CD14-positive monocyte (primary cell): ENCODE measurements at regions not wholly inside any gene's neighbourhood (a gene's known extent, or its start where the extent isn't known, plus 50 kb on each side); places are given as distances from the start of the nearest gene placed in this dataset.
"Not testable (repeated sequence)": the region's sequence is repeated elsewhere in the genome, so short reads cannot be mapped to it uniquely, and the experiment has no call there.

Experiments
- DNase-seq, 3 donors: peaks; one replicate each; pipeline ENCODE4 v3.0.0-alpha.2; 2011 to 2022
- H2AFZ ChIP-seq: 2 replicates; pipeline ENCODE4 v1.6.0; 2012; ENCODE audit warnings: mild to moderate bottlenecking, low read depth, low read length, inconsistent platforms; ENCODE audit not compliant: insufficient read depth, poor library complexity, severe bottlenecking
- H3K27ac ChIP-seq, 2 donors: 1 replicate in 1 of 2; 2 replicates in 1 of 2; pipeline ENCODE4 v1.5.1; 2012 to 2013; ENCODE audit warnings: low read length in 2 of 2, control low read depth in 1 of 2, inconsistent platforms in 1 of 2, low read depth in 1 of 2, mild to moderate bottlenecking in 1 of 2
- H3K27me3 ChIP-seq, 2 donors: one replicate each; pipeline versions ENCODE4 v1.6.0 to v1.6.1; 2011 to 2013; ENCODE audit warnings: low read length in 2 of 2; ENCODE audit not compliant: control insufficient read depth in 2 of 2, insufficient read depth in 2 of 2
- H3K36me3 ChIP-seq, 2 donors: replicated peaks in 1 of 2; 1 replicate in 1 of 2; 2 replicates in 1 of 2; pipeline versions ENCODE4 v1.5.1 to v1.6.1; 2012 to 2013; ENCODE audit warnings: low read length in 2 of 2, control low read depth in 1 of 2, inconsistent platforms in 1 of 2, mild to moderate bottlenecking in 1 of 2; ENCODE audit not compliant: insufficient read depth in 2 of 2, control insufficient read depth in 1 of 2
- H3K4me1 ChIP-seq, 2 donors: 1 replicate in 1 of 2; 2 replicates in 1 of 2; pipeline versions ENCODE4 v1.5.1 to v1.6.1; 2012 to 2013; ENCODE audit warnings: low read length in 2 of 2, control low read depth in 1 of 2, inconsistent platforms in 1 of 2, mild to moderate bottlenecking in 1 of 2, moderate library complexity in 1 of 2; ENCODE audit not compliant: insufficient read depth in 2 of 2, control insufficient read depth in 1 of 2
- H3K4me2 ChIP-seq: replicated peaks from 2 replicates; pipeline ENCODE3; 2012; ENCODE audit warnings: low read length, moderate library complexity, mild to moderate bottlenecking; ENCODE audit not compliant: poor library complexity, severe bottlenecking; ENCODE audit errors: extremely low read depth
- H3K4me3 ChIP-seq, 3 experiments: fragments of 200-600 bp in 1 of 3; sonication (generic) in 1 of 3; replicated peaks in 1 of 3; 1 replicate in 2 of 3; 2 replicates in 1 of 3; pipeline ENCODE4 v1.5.1; 2011 to 2013; ENCODE audit warnings: low read length in 3 of 3, mild to moderate bottlenecking in 3 of 3, control low read depth in 2 of 3, low read depth in 2 of 3, inconsistent platforms in 1 of 3, moderate library complexity in 1 of 3
- H3K79me2 ChIP-seq: 2 replicates; pipeline ENCODE4 v1.6.0; 2012; ENCODE audit warnings: mild to moderate bottlenecking, control low read depth, inconsistent platforms, low read length, moderate library complexity; ENCODE audit not compliant: insufficient read depth
- H3K9ac ChIP-seq: 2 replicates; pipeline ENCODE4 v1.6.0; 2017; ENCODE audit warnings: low read length, mild to moderate bottlenecking; ENCODE audit not compliant: insufficient read depth, poor library complexity, severe bottlenecking
- H3K9me3 ChIP-seq, 2 donors: replicated peaks in 1 of 2; 1 replicate in 1 of 2; 2 replicates in 1 of 2; pipeline versions ENCODE4 v1.5.1 to v1.6.1; 2012 to 2013; ENCODE audit warnings: low read length in 2 of 2, control low read depth in 1 of 2; ENCODE audit not compliant: control insufficient read depth in 1 of 2, insufficient read depth in 1 of 2
- H4K20me1 ChIP-seq: 2 replicates; pipeline ENCODE4 v1.6.0; 2012; ENCODE audit warnings: mild to moderate bottlenecking, low read length, control low read depth, moderate library complexity; ENCODE audit not compliant: insufficient read depth
- H3K27ac Mint-ChIP-seq, 7 donors: one replicate each; pipeline ENCODE4 v1.8.0; 2020; ENCODE audit warnings: mild to moderate bottlenecking in 7 of 7, mixed read lengths in 7 of 7, moderate library complexity in 6 of 7, inconsistent platforms in 2 of 7
- H3K27me3 Mint-ChIP-seq, 3 donors: one replicate each; pipeline ENCODE4 v1.8.0; 2021 to 2022; ENCODE audit warnings: low read depth in 3 of 3, mild to moderate bottlenecking in 3 of 3, mixed read lengths in 3 of 3, moderate library complexity in 3 of 3, inconsistent platforms in 1 of 3
- H3K36me3 Mint-ChIP-seq, 2 donors: one replicate each; pipeline ENCODE4 v1.8.0; 2020; ENCODE audit warnings: mixed read lengths in 2 of 2, inconsistent platforms in 1 of 2, mild to moderate bottlenecking in 1 of 2
- H3K4me1 Mint-ChIP-seq: one replicate; pipeline ENCODE4 v1.8.0; 2020; ENCODE audit warnings: mild to moderate bottlenecking, mixed read lengths
- H3K4me3 Mint-ChIP-seq, 2 donors: one replicate each; pipeline ENCODE4 v1.8.0; 2020; ENCODE audit warnings: mild to moderate bottlenecking in 2 of 2, mixed read lengths in 2 of 2, moderate library complexity in 1 of 2
- H3K9me3 Mint-ChIP-seq, 7 donors: one replicate each; pipeline ENCODE4 v1.8.0; 2020 to 2022; ENCODE audit warnings: mixed read lengths in 7 of 7, mild to moderate bottlenecking in 6 of 7, moderate library complexity in 6 of 7, inconsistent platforms in 2 of 7
- WGBS: methylation state at CpG from one replicate; pipeline ENCODE4 v1.1.5; 2013; ENCODE audit warnings: missing lambda C conversion rate; ENCODE audit not compliant: insufficient coverage; 5-methylcytosine and 5-hydroxymethylcytosine counted together
- intact Hi-C, 2 donors: fragments of 100-400 bp; cut with micrococcal nuclease; formaldehyde crosslinking; loops; one replicate each; pipeline versions ENCODE4 v1.15.0 to v1.15.1; 2023

- H2AFZ ChIP-seq, H4K20me1 ChIP-seq, H3K4me2 ChIP-seq, H3K9ac ChIP-seq, H3K4me3 ChIP-seq, DNase-seq, H3K27ac ChIP-seq, H3K4me1 Mint-ChIP-seq, H3K36me3 ChIP-seq, H3K9me3 ChIP-seq, H3K79me2 ChIP-seq, H3K27ac Mint-ChIP-seq, H3K4me1 ChIP-seq, H3K4me3 Mint-ChIP-seq, H3K27me3 ChIP-seq, intact Hi-C loops, H3K36me3 Mint-ChIP-seq, H3K9me3 Mint-ChIP-seq, H3K27me3 Mint-ChIP-seq: not testable (repeated sequence)
- whole genome bisulfite sequencing = no CpG with 5 or more reads among the region's 10 CpGs
These were observed 361.8 kb upstream of the ZNF337 start for GRCh38 chr20:26058446-26058845.

DNA sequence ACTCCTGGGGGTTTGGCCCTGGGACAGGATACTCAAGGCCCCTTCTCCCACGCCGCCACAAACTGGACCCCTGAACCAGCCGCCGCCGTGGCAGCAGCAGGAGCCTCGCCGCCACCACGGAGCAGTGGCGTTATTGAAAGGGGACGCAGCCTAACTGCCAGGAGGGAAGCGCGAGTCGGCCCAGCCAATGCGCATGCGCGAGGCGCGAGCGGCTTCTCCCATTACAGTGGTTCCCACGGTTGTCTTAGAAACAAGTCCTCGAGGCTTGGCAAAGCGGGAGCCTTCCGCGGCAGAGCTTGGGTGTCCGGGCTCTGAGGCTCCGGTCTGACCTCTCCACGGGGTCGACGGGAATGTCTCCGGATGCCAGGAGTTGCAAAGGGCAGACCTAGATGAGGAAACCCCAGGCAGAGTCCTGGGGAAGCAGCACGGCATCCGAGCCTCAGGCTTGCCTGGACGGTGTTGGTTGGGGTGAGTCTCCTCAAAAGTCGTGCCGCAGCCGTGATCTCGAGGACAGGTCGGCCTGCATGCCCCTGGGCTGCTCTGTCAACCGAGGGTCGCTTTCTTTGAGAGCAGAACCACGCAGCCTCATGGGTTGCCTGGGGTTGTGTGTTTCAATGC lies 360.6 kb upstream of the ZNF337 start:
- H3K9me3 ChIP-seq, H3K36me3 Mint-ChIP-seq, H3K9ac ChIP-seq, H4K20me1 ChIP-seq, H3K4me3 ChIP-seq, H3K4me2 ChIP-seq, H3K9me3 Mint-ChIP-seq, DNase-seq, H3K4me1 ChIP-seq, H3K27me3 Mint-ChIP-seq, H3K36me3 ChIP-seq, H3K4me1 Mint-ChIP-seq, H2AFZ ChIP-seq, H3K79me2 ChIP-seq, H3K27me3 ChIP-seq, H3K27ac ChIP-seq, intact Hi-C loops, H3K4me3 Mint-ChIP-seq, H3K27ac Mint-ChIP-seq: not testable (repeated sequence)
- no CpG with 5 or more reads among the region's 41 CpGs for WGBS

- H3K4me2 ChIP-seq, H2AFZ ChIP-seq, H3K36me3 Mint-ChIP-seq, H3K9ac ChIP-seq, H3K27ac ChIP-seq, DNase-seq, H3K4me3 ChIP-seq, H3K36me3 ChIP-seq, intact Hi-C loops, H3K27me3 ChIP-seq, H3K4me1 ChIP-seq, H3K79me2 ChIP-seq, H4K20me1 ChIP-seq, H3K9me3 ChIP-seq, H3K9me3 Mint-ChIP-seq, H3K4me3 Mint-ChIP-seq, H3K27ac Mint-ChIP-seq, H3K4me1 Mint-ChIP-seq, H3K27me3 Mint-ChIP-seq: not testable (repeated sequence)
- no CpG with 5 or more reads among the region's 4 CpGs for WGBS
These were observed 329.1 kb upstream of the ZNF337 start for GRCh38 chr20:26025792-26026191.

DNA sequence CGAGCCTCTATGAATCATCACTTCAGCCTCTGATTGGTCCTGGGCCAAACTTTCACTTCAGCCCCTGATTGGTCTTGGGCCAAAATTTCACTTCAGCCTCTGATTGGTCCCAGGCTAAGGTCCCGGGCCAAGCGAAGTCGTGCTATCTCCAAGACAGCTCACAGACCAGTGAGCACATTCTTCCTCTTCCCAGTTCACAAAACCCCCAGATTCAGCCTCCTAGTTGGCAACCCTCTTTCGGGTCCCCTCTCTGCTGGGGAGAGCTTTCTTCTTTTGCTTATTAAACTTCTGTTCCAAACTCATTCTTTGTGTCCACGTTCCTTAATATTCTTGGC lies 314.3 kb upstream of the ZNF337 start:
- H3K4me1 ChIP-seq, DNase-seq, H3K27ac ChIP-seq, H2AFZ ChIP-seq, intact Hi-C loops, H3K9ac ChIP-seq, H3K36me3 Mint-ChIP-seq, H3K4me3 ChIP-seq, H3K36me3 ChIP-seq, H3K27me3 Mint-ChIP-seq, H3K9me3 Mint-ChIP-seq, H3K27me3 ChIP-seq, H3K79me2 ChIP-seq, H3K9me3 ChIP-seq, H3K4me2 ChIP-seq, H4K20me1 ChIP-seq: not testable (repeated sequence)
- no CpG with 5 or more reads among the region's 6 CpGs for WGBS
- H3K4me3 Mint-ChIP-seq = peak overlapping the region in 1 of 2 donors; percentile 92
- H3K4me1 Mint-ChIP-seq = peaks cover 16% of the 10 kb centered on the region
- peak overlapping the region in 3 of 7 donors; percentile 88 to 97 (median 95) for H3K27ac Mint-ChIP-seq
